Right lobe of liver (tissue), 4 donors: ENCODE measurements at regions not wholly inside any gene's neighbourhood (a gene's known extent, or its start where the extent isn't known, plus 50 kb on each side); places are given as distances from the start of the nearest gene placed in this dataset.

ENCODE experiments used
- CTCF ChIP-seq, 4 donors: fragments of 200-600 bp in 3 of 4; fragments of 450-650 bp in 1 of 4; IDR thresholded peaks; one replicate each; pipeline versions ENCODE4 v1.5.1 to v1.8.0; 2016 to 2022; ENCODE audit warnings: antibody characterized with exemption in 4 of 4, mild to moderate bottlenecking in 2 of 4
- POLR2A ChIP-seq: fragments of 450-650 bp; IDR thresholded peaks from one replicate; pipeline ENCODE4 v1.6.1; 2017; ENCODE audit warnings: antibody characterized with exemption, mild to moderate bottlenecking
- donor health status: DM: no; HTN: no; CAD: no.
- donor health status: DM: no; HTN: no; CAD: no.
- donor health status: DM: no; HTN: yes; CAD: no.

- TF ChIP-seq CTCF (IDR thresholded peaks at IDR 0.05) (no peak), POLR2A (no peak)
These were observed 60.9 kb upstream of the KLHL29 start for GRCh38 chr2:23323917-23324680.
